GM23338 (cell line): ENCODE measurements at regions not wholly inside any gene's neighbourhood (a gene's known extent, or its start where the extent isn't known, plus 50 kb on each side); places are given as distances from the start of the nearest gene placed in this dataset.
A peak's percentile ranks its signal among the peaks of the same experiment; 100 is the strongest.

Experiments
- ATAC-seq: fragments of 200-7000 bp; cut with Tn5 transposase; 3 replicates; pipeline ENCODE4 v1.9.1; 2020
- DNase-seq: peaks from one replicate; pipeline ENCODE4 v3.0.0-alpha.2; 2015; ENCODE audit warnings: low spot score
- H2AFZ ChIP-seq: fragments of 200-600 bp; sonication (generic); 2 replicates; pipeline ENCODE4 v1.8.0; 2016; ENCODE audit warnings: antibody characterized with exemption, mild to moderate bottlenecking, moderate library complexity
- H3F3A ChIP-seq: fragments of 200-600 bp; sonication (generic); replicated peaks from 2 replicates; pipeline ENCODE4 v1.8.0; 2017; ENCODE audit warnings: antibody characterized with exemption, mixed run types, low read depth
- H3K27ac ChIP-seq: fragments of 200-600 bp; sonication (generic); 2 replicates; pipeline ENCODE4 v1.6.1; 2016; ENCODE audit warnings: low read depth
- H3K27me3 ChIP-seq: fragments of 200-600 bp; sonication (generic); 2 replicates; pipeline ENCODE4 v1.8.0; 2016; ENCODE audit warnings: mild to moderate bottlenecking, mixed run types, moderate library complexity; ENCODE audit not compliant: insufficient read depth
- H3K36me3 ChIP-seq: fragments of 200-600 bp; sonication (generic); 2 replicates; pipeline ENCODE4 v1.8.0; 2016; ENCODE audit warnings: mild to moderate bottlenecking; ENCODE audit not compliant: insufficient read depth
- H3K4me1 ChIP-seq: fragments of 200-600 bp; sonication (generic); 2 replicates; pipeline ENCODE4 v1.8.0; 2016; ENCODE audit warnings: mild to moderate bottlenecking, moderate library complexity; ENCODE audit not compliant: insufficient read depth
- H3K4me2 ChIP-seq: fragments of 200-600 bp; sonication (generic); 2 replicates; pipeline ENCODE4 v1.7.1; 2017; ENCODE audit warnings: mixed run types
- H3K4me3 ChIP-seq: fragments of 200-600 bp; sonication (generic); 2 replicates; pipeline ENCODE4 v1.6.1; 2016; ENCODE audit warnings: mixed run types
- H3K79me2 ChIP-seq: fragments of 200-600 bp; sonication (generic); replicated peaks from 2 replicates; pipeline ENCODE4 v1.8.0; 2017; ENCODE audit warnings: mild to moderate bottlenecking; ENCODE audit not compliant: insufficient read depth
- H3K9me2 ChIP-seq: fragments of 200-600 bp; sonication (generic); 2 replicates; pipeline ENCODE4 v1.8.0; 2017; ENCODE audit not compliant: insufficient read depth
- H4K20me1 ChIP-seq: fragments of 200-600 bp; sonication (generic); replicated peaks from 2 replicates; pipeline ENCODE4 v1.8.0; 2017; ENCODE audit warnings: mild to moderate bottlenecking; ENCODE audit not compliant: insufficient read depth
- H3K27ac Mint-ChIP-seq: 2 replicates; pipeline ENCODE4 v1.8.0; 2020; ENCODE audit warnings: inconsistent platforms, mild to moderate bottlenecking, moderate library complexity, mixed read lengths
- H3K27me3 Mint-ChIP-seq: 3 replicates; pipeline ENCODE4 v1.8.0; 2022; ENCODE audit warnings: low read depth, mild to moderate bottlenecking, moderate library complexity, mixed read lengths, inconsistent platforms; ENCODE audit not compliant: insufficient read depth, poor library complexity
- H3K36me3 Mint-ChIP-seq: 3 replicates; pipeline ENCODE4 v1.8.0; 2021; ENCODE audit warnings: low read depth, mild to moderate bottlenecking, inconsistent platforms, moderate library complexity, mixed read lengths
- H3K4me1 Mint-ChIP-seq: 3 replicates; pipeline ENCODE4 v1.8.0; 2020; ENCODE audit warnings: mild to moderate bottlenecking, inconsistent platforms, mixed read lengths
- H3K4me3 Mint-ChIP-seq: 3 replicates; pipeline ENCODE4 v1.8.0; 2021; ENCODE audit warnings: moderate library complexity, mild to moderate bottlenecking, inconsistent platforms, mixed read lengths
- H3K9me3 Mint-ChIP-seq: 3 replicates; pipeline ENCODE4 v1.8.0; 2020; ENCODE audit warnings: moderate library complexity, mild to moderate bottlenecking, inconsistent platforms, mixed read lengths
- CREB1 ChIP-seq: fragments of 250-450 bp; sonication (Bioruptor Pico); IDR thresholded peaks from 2 replicates; pipeline ENCODE4 v1.5.0; 2020; ENCODE audit warnings: low read depth, mild to moderate bottlenecking, moderate library complexity
- CTCF ChIP-seq, 2 experiments: fragments of 200-600 bp in 1 of 2; sonication (generic) in 1 of 2; conservative IDR thresholded peaks; 2 replicates each; pipeline versions ENCODE4 v1.5.1 to v1.6.1; 2016 to 2017; ENCODE audit warnings: antibody characterized with exemption in 2 of 2, low read depth in 2 of 2, mild to moderate bottlenecking in 2 of 2, moderate library complexity in 1 of 2
- ETS1 ChIP-seq: IDR thresholded peaks from 2 replicates; pipeline ENCODE4 v1.6.1; 2016; ENCODE audit warnings: antibody characterized with exemption
- EZH2 ChIP-seq: fragments of 200-600 bp; sonication (generic); IDR thresholded peaks from one replicate; pipeline ENCODE4 v1.8.0; 2017; ENCODE audit warnings: antibody characterized with exemption, mild to moderate bottlenecking, low read depth; ENCODE audit not compliant: unreplicated experiment
- EZH2phosphoT487 ChIP-seq: fragments of 200-600 bp; sonication (generic); IDR thresholded peaks from one replicate; pipeline ENCODE4 v1.8.1; 2018; ENCODE audit warnings: antibody characterized with exemption; ENCODE audit not compliant: unreplicated experiment
- JUNB ChIP-seq: IDR thresholded peaks from one replicate; pipeline ENCODE4 v1.6.1; 2016; ENCODE audit warnings: antibody characterized with exemption; ENCODE audit not compliant: unreplicated experiment
- NANOG ChIP-seq: IDR thresholded peaks from 2 replicates; pipeline ENCODE4 v1.6.1; 2016; ENCODE audit warnings: antibody characterized with exemption, borderline replicate concordance
- POLR2AphosphoS5 ChIP-seq: IDR thresholded peaks from 2 replicates; pipeline ENCODE4 v1.6.1; 2016; ENCODE audit warnings: antibody characterized with exemption, low read depth
- REST ChIP-seq: IDR thresholded peaks from one replicate; pipeline ENCODE4 v1.6.1; 2018; ENCODE audit warnings: antibody characterized with exemption; ENCODE audit not compliant: unreplicated experiment
- STAT1 ChIP-seq: IDR thresholded peaks from one replicate; pipeline ENCODE4 v1.6.1; 2016; ENCODE audit warnings: antibody characterized with exemption; ENCODE audit not compliant: unreplicated experiment
- ZNF114 ChIP-seq: fragments of 250-450 bp; sonication (Bioruptor Pico); IDR thresholded peaks from 2 replicates; pipeline ENCODE4 v1.5.0; 2020; ENCODE audit warnings: mild to moderate bottlenecking, moderate library complexity
- ZNF331 ChIP-seq: fragments of 250-450 bp; sonication (Bioruptor Pico); IDR thresholded peaks from 2 replicates; pipeline ENCODE4 v1.5.0; 2020; ENCODE audit warnings: low read depth, mild to moderate bottlenecking, moderate library complexity
- ZNF462 ChIP-seq: fragments of 250-450 bp; sonication (Bioruptor Pico); IDR thresholded peaks from 2 replicates; pipeline ENCODE4 v1.5.0; 2020; ENCODE audit warnings: mild to moderate bottlenecking, moderate library complexity

- Mint-ChIP-seq H3K27ac (no peak overlapping the region), H3K27me3 (peaks cover 8% of the 10 kb centered on the region), H3K36me3 (no peaks in the 10 kb centered on the region), H3K4me3 (no peak overlapping the region), H3K9me3 (no peaks in the 10 kb centered on the region), H3K4me1 (peaks cover 10% of the 10 kb centered on the region)
- Histone ChIP-seq H3K27ac (no peak overlapping the region), H3K9me2 (no peaks in the 10 kb centered on the region), H2AFZ (0 out of 2 replicates have a peak overlapping the region, but pooled peaks have one; percentile 43), H3K4me1 (peaks cover 13% of the 10 kb centered on the region), H3K79me2 (no peaks in the 10 kb centered on the region), H3K4me3 (no peak overlapping the region), H3K4me2 (no peak overlapping the region), H3K27me3 (no peaks in the 10 kb centered on the region), H3F3A (no peaks in the 10 kb centered on the region), H3K36me3 (no peaks in the 10 kb centered on the region), H4K20me1 (no peaks in the 10 kb centered on the region)
- ATAC-seq = no peak
- no peak for DNase-seq
- no peak for TF ChIP-seq ZNF114 (CRISPR knock-in tag)
- TF ChIP-seq EZH2 = no peak
- no peak for TF ChIP-seq ETS1
- TF ChIP-seq CREB1 (CRISPR knock-in tag) = no peak
- no peak for TF ChIP-seq REST
- TF ChIP-seq ZNF331 (CRISPR knock-in tag) = no peak
- TF ChIP-seq STAT1 = no peak
- no peak for TF ChIP-seq NANOG
- TF ChIP-seq POLR2AphosphoS5 = no peak
- TF ChIP-seq CTCF (conservative IDR thresholded peaks at IDR 0.05; ENCODE audit: low read depth in 2 of 2) = no peak
- TF ChIP-seq ZNF462 (CRISPR knock-in tag) = no peak
- no peak for TF ChIP-seq EZH2phosphoT487
- TF ChIP-seq JUNB = no peak
Observed at GRCh38 chr16:66207139-66207882, 159.2 kb upstream of the CDH5 start.
